ENCODE measurements at regions not wholly inside any gene's neighbourhood (a gene's known extent, or its start where the extent isn't known, plus 50 kb on each side); places are given as distances from the start of the nearest gene placed in this dataset.

GRCh38 chr7:17444151-17444550, 145.7 kb downstream of the AHR start:
- POLR2A ChIA-PET, result no interaction called here
- TF ChIP-seq TARDBP (IDR thresholded peaks at IDR 0.05), result no peak
- TF ChIP-seq NFRKB (IDR thresholded peaks at IDR 0.05), result no peak
- DNase-seq (ENCODE audit: extremely low spot score), result no peak
- CTCF ChIA-PET, result interaction anchor here (0.6 kb wide), 1 partner anchor 55 kb away, joined by 3 read pairs; no protein-coding TSS in a partner anchor

DNA sequence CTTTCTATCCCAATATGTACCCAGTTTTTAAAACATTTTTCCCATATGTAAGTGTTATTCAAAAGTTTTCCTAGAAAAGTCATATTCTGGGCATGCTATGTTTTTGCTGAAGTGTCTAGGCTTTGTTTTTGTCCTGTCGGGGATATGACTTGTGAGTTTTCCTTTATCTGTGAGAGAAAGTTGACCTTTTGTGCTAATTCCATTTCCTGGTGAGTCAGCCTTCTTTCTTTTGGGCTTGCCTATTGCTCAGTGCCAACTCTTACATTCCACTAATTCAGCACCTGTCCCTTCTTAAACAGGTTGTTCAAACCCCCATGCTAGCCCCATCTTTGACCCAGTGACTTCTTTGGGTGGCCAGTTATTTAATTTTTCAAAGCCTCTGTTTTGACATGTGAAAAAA, 146.2 kb downstream of the AHR start:
- DNase-seq (ENCODE audit: extremely low spot score), result no peak
- no peak for TF ChIP-seq CTBP1 (IDR thresholded peaks at IDR 0.05; ENCODE audit: borderline replicate concordance)
- TF ChIP-seq L3MBTL2 (conservative IDR thresholded peaks at IDR 0.05), result no peak
- TF ChIP-seq FOXM1 (IDR thresholded peaks at IDR 0.05; ENCODE audit: borderline replicate concordance), result no peak
- no peak for TF ChIP-seq NFRKB (IDR thresholded peaks at IDR 0.05)
- TF ChIP-seq, protein P1, sequence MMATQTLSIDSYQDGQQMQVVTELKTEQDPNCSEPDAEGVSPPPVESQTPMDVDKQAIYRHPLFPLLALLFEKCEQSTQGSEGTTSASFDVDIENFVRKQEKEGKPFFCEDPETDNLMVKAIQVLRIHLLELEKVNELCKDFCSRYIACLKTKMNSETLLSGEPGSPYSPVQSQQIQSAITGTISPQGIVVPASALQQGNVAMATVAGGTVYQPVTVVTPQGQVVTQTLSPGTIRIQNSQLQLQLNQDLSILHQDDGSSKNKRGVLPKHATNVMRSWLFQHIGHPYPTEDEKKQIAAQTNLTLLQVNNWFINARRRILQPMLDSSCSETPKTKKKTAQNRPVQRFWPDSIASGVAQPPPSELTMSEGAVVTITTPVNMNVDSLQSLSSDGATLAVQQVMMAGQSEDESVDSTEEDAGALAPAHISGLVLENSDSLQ (IDR thresholded peaks at IDR 0.05), result no peak
- TF ChIP-seq ARNT (IDR thresholded peaks at IDR 0.05), result no peak
- TF ChIP-seq SP1 (IDR thresholded peaks at IDR 0.05), result no peak
- no peak for TF ChIP-seq LEF1 (IDR thresholded peaks at IDR 0.05; ENCODE audit: borderline replicate concordance)
- no peak for TF ChIP-seq HDGF (IDR thresholded peaks at IDR 0.05; ENCODE audit: borderline replicate concordance)
- TF ChIP-seq FOXA1 (IDR thresholded peaks at IDR 0.05), result no peak
- TF ChIP-seq SUZ12 (IDR thresholded peaks at IDR 0.05), result no peak
- no peak for TF ChIP-seq BHLHE40 (IDR thresholded peaks at IDR 0.05; ENCODE audit: borderline replicate concordance)
- no peak for TF ChIP-seq TARDBP (IDR thresholded peaks at IDR 0.05)
- no peak for TF ChIP-seq FOXK2 (IDR thresholded peaks at IDR 0.05)
- no peak for TF ChIP-seq ZNF384 (IDR thresholded peaks at IDR 0.05)
- no peak for TF ChIP-seq ELF4 (IDR thresholded peaks at IDR 0.05)
- CTCF ChIA-PET, result interaction anchor here (0.6 kb wide), 1 partner anchor 55 kb away, joined by 3 read pairs; no protein-coding TSS in a partner anchor
- POLR2A ChIA-PET, result no interaction called here

- ChIA-PET POLR2A (no interaction called here), CTCF (no interaction called here)
- TF ChIP-seq FOXA1 (IDR thresholded peaks at IDR 0.05), result no peak
- no peak for TF ChIP-seq L3MBTL2 (conservative IDR thresholded peaks at IDR 0.05)
- no peak for TF ChIP-seq SUZ12 (IDR thresholded peaks at IDR 0.05)
- no peak for TF ChIP-seq FOXM1 (IDR thresholded peaks at IDR 0.05; ENCODE audit: borderline replicate concordance)
- no peak for TF ChIP-seq TARDBP (IDR thresholded peaks at IDR 0.05)
- TF ChIP-seq HDGF (IDR thresholded peaks at IDR 0.05; ENCODE audit: borderline replicate concordance), result no peak
- no peak for TF ChIP-seq ZNF384 (IDR thresholded peaks at IDR 0.05)
- no peak for TF ChIP-seq ELF4 (IDR thresholded peaks at IDR 0.05)
- no peak for DNase-seq (ENCODE audit: extremely low spot score)
Observed at GRCh38 chr7:17446340-17446739, 147.9 kb downstream of the AHR start.

GRCh38 chr7:17447728-17448478, 149.5 kb downstream of the AHR start:
- ChIA-PET POLR2A (no interaction called here), CTCF (no interaction called here)
- TF ChIP-seq TARDBP (IDR thresholded peaks at IDR 0.05) (no peak), SUZ12 (IDR thresholded peaks at IDR 0.05) (no peak), FOXM1 (IDR thresholded peaks at IDR 0.05; ENCODE audit: borderline replicate concordance) (no peak)
- DNase-seq (ENCODE audit: extremely low spot score), result no peak

DNA sequence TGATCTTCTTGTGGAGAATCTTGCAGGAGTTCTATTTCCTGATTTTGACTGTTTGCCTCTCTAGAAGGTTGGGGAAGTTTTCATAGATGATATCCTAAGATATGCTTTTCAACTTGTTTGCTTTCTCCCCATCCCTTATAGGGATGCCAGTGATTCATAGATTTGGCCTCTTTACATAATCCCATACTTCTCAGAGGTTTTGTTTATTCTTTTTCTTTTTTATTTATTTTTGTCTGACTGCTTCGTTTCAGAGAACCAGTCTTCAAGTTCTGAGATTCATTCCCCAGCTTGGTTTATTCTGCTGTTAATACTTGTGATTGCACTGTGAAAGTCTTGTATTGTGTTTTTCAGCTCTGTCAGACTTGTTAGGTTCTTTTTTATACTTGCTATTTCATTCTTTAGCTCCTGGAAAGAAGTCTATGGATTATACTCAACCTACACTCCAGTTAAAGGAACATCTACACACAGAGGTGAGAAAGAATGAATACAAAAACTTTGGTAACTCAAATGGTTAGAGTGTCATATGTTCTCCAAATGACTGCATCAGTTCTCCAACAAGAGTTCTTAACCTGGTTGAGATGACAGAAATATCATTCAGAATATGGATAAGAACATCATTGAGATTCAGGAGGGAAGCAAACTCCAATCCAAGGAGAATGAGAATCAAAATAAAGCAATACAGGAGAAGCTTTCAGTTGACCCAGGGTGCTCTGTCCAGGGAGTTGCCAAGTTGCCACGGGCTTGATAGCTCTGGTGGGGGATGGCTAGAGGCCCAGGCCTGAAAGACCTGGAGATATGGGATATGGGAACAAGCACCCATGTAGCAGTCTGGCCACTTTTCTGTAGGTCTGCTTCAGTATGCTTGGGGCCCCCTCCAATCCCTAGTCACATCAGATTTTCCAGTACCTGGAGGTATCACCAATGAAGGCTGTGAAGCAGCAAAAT, 150.3 kb downstream of the AHR start:
- ChIA-PET POLR2A (no interaction called here), CTCF (no interaction called here)
- TF ChIP-seq SP1 (IDR thresholded peaks at IDR 0.05) (no peak), LEF1 (IDR thresholded peaks at IDR 0.05; ENCODE audit: borderline replicate concordance) (no peak), FOXK2 (IDR thresholded peaks at IDR 0.05) (no peak), HDGF (IDR thresholded peaks at IDR 0.05; ENCODE audit: borderline replicate concordance) (no peak), ARNT (IDR thresholded peaks at IDR 0.05) (no peak), ELF4 (IDR thresholded peaks at IDR 0.05) (no peak), SUZ12 (IDR thresholded peaks at IDR 0.05) (no peak), CTBP1 (IDR thresholded peaks at IDR 0.05; ENCODE audit: borderline replicate concordance) (no peak), ZNF384 (IDR thresholded peaks at IDR 0.05) (no peak), FOXA1 (IDR thresholded peaks at IDR 0.05) (no peak), TARDBP (IDR thresholded peaks at IDR 0.05) (no peak), L3MBTL2 (conservative IDR thresholded peaks at IDR 0.05) (no peak), FOXM1 (IDR thresholded peaks at IDR 0.05; ENCODE audit: borderline replicate concordance) (no peak), NFRKB (IDR thresholded peaks at IDR 0.05) (no peak), BHLHE40 (IDR thresholded peaks at IDR 0.05; ENCODE audit: borderline replicate concordance) (no peak)
- TF ChIP-seq, protein P1 (IDR thresholded peaks at IDR 0.05), result no peak
- no peak for DNase-seq (ENCODE audit: extremely low spot score)

DNA sequence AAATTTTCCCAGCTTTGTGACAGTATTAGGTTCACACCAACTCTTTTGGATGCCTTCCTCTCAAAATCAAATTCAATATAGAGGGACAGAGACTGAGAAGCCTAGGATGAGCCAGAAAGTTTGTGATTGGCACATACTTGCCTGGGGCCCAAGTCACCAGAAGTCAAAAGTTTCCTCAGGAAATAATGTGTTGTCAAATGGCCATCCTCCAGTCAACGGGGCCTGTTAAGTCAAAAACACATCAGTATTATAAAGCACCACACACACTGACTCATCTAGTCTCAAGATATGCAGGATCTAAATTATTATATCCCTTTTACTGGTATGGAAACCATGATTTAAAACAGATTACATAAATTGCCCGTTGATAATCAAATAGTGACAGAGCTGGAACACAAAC, 158.1 kb downstream of the AHR start:
- DNase-seq (ENCODE audit: extremely low spot score), result no peak
- TF ChIP-seq SP1 (IDR thresholded peaks at IDR 0.05) (no peak), ZNF384 (IDR thresholded peaks at IDR 0.05) (no peak), NFRKB (IDR thresholded peaks at IDR 0.05) (no peak), FOXM1 (IDR thresholded peaks at IDR 0.05; ENCODE audit: borderline replicate concordance) (no peak), SUZ12 (IDR thresholded peaks at IDR 0.05) (no peak), L3MBTL2 (conservative IDR thresholded peaks at IDR 0.05) (no peak), ELF4 (IDR thresholded peaks at IDR 0.05) (no peak), BHLHE40 (IDR thresholded peaks at IDR 0.05; ENCODE audit: borderline replicate concordance) (no peak), ARNT (IDR thresholded peaks at IDR 0.05) (no peak), FOXK2 (IDR thresholded peaks at IDR 0.05) (no peak), HDGF (IDR thresholded peaks at IDR 0.05; ENCODE audit: borderline replicate concordance) (no peak)
- TF ChIP-seq, protein P1 (IDR thresholded peaks at IDR 0.05), result no peak
- POLR2A ChIA-PET, result no interaction called here
- CTCF ChIA-PET, result no interaction called here
